NCI-H1694 treated with DMSO at 0.1 percent for 48 hours (cell line): ENCODE measurements at regions not wholly inside any gene's neighbourhood (a gene's known extent, or its start where the extent isn't known, plus 50 kb on each side); places are given as distances from the start of the nearest gene placed in this dataset.

Experiments used
- DNase-seq: peaks from one replicate; lab custom pipeline; 2025; lab: John Stamatoyannopoulos, UW

GRCh38 chr4:24476282-24476681 lies 108.1 kb downstream of the DHX15 start:
- no peak for DNase-seq

- no peak for DNase-seq
These were observed 108.6 kb downstream of the DHX15 start for GRCh38 chr4:24475756-24476155.

- DNase-seq: peak; percentile 36
These were observed 111.0 kb downstream of the DHX15 start for GRCh38 chr4:24473309-24473721.

GRCh38 chr4:24472514-24473308 lies 111.6 kb downstream of the DHX15 start:
- DNase-seq: peak; percentile 43

DNA sequence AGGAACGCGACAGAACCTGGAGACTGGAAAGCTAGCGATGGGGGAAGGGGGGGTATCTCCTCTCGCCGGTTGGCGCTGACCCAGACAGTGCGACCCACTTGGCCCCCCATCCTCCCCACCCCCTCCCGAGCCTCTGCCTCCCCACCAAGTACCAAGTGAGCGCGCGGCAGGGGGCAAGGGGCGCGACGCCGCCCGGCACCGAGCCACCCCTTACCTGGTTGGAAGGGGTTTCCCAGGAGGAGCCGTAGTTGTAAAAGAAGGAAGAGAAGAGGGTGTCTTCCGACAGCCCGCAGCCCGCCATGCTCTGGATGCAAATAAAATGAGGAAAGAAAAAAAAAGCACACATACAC lies 112.2 kb downstream of the DHX15 start:
- DNase-seq: no peak

DNA sequence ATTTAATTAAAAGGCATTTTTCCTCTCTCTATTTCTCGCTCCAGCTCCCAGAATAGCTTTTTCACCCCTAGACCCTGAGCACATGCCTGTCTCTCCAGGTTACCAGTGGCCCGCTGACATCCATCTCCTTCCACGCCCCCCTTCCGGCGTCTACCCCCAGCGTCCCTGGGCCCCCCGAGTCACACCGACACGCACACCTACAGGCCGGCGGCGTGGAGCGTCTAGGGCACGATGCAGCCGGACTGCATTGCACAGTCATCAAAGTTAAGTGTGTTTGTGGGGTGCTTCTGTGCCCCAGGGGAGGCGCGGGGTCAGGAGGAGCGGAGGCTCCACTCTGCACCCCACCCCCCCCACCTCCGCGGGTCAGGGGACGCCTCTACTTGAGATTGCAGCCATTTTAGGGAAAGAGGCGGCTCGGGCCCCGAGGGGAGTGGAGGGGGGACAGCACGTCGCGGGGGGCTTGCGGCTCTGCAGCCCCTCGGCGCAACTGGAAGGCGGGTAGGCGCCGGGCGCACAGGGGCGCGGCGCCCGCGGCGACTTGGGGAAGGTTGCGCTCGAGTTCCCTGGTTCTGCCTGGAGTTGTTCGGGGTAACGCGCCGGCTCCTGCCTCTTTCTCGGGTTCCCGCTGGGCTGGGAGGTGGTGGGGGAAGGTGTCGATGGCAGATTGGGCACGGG lies 112.7 kb downstream of the DHX15 start:
- no peak for DNase-seq

GRCh38 chr4:24470666-24471485 lies 113.5 kb downstream of the DHX15 start:
- peak; percentile 7 for DNase-seq

- peak; percentile 59 for DNase-seq
These were observed 116.3 kb downstream of the DHX15 start for GRCh38 chr4:24468071-24468470.

DNA sequence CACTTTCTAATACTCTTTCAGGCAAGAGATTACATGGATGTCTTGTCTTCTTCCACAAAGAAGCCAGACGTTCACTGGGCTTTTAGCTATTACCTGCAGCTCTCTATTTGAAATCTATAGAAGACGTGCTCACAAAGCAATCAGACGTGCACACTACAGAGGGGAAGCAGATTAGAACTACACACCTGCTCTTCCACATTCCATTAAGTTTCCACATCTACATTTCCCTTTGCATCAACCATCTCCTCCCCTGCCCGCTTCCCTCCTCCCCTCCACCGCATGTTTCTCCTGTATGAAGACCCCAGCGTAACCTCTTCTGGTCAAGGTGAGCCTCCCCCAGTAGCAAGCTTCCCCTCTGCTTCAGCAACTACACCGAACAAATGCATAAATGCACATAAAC lies 119.8 kb downstream of the DHX15 start:
- no peak for DNase-seq

DNA sequence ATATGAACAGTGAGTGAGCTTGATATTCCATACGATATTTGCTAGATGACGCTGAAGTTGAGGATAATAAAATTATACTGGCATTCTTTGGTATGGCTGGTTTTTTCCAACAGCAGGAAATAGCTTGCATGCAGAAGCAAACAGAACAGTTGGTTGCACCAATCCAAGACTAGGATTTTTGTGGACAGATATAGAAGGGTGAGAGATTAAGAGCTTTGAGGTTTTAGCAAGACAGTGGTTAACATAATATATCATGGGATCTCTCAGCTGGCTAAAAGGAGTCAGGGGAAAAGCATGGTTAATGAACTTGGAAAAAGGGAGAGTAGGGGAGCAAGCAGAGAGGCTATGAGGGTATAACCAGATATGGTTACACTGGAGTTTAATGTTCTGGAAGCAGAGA lies 127.9 kb downstream of the DHX15 start:
- DNase-seq: no peak

- no peak for DNase-seq
These were observed 130.4 kb downstream of the DHX15 start for GRCh38 chr4:24453951-24454350.

DNA sequence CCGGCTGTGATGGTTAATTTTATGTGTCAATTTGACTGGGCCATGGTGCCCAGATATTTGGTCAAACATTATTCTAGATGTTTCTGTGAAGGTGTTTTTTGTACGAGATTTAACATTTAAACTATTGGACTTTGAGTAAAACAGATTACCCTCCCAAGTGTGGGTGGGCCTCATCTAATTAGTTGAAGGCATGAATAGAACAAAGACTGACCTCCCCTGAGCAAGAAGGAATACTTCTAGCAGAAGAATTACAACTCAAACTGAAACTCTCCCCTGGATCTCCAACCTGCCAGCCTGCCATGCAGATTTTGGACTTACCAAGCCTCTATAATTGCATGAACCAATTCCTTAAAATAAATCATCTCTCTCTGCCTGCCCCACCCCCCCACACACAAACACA lies 132.5 kb downstream of the DHX15 start:
- no peak for DNase-seq

GRCh38 chr4:24443200-24443599 lies 141.2 kb downstream of the DHX15 start:
- no peak for DNase-seq

GRCh38 chr4:24440765-24441164 lies 143.6 kb downstream of the DHX15 start:
- DNase-seq: no peak

DNA sequence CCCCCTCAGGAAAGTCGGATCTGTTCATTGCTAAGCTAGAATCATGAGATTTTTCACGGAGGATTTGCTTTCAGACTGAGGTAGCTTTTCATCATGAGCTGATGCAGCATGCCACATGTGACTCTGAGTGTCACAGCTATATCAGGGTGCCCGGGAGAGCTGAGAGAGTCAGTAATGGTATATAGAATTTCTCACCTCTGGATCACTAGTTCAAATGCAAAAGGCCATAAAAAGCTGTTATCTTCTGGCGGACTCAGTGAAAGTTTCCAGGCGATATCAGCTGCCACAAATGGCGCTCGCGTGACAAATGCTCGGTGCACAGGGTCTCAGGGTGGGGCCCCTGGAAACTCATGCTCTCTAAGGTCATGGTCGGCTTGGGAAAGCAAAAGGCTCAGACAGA lies 150.1 kb downstream of the DHX15 start:
- DNase-seq: no peak

DNA sequence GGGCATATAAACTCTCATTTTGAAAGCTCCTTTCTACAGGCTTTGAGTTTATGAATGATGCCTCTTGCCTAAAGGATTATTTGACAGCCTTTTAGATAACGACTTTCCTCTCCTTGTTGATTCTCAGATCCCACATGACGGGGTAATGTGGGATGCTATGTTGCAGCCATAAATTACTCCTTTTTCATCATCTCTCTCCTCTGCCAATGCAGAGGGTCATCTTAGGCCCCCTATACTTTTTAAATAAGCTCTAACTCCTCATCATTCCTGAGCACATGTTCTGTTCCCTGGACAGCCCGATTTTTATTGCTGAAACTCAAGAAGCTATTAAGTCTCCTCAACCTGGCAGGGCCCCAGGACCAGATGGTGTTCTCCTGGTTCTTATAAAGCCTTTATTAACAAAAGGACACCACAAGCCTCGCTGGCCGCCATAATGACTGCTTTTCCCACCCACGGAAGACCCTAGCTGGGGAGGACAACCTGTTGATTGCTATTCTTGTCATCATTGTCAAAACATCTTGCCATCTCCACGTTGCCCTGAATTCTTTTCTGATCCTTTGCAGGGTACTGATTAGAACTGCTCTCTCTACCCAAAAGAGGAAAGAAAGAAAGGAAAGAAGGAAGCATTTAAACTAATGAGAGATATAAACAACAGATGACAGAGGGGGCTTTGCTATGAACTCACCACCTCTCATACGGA lies 150.7 kb downstream of the DHX15 start:
- no peak for DNase-seq

DNA sequence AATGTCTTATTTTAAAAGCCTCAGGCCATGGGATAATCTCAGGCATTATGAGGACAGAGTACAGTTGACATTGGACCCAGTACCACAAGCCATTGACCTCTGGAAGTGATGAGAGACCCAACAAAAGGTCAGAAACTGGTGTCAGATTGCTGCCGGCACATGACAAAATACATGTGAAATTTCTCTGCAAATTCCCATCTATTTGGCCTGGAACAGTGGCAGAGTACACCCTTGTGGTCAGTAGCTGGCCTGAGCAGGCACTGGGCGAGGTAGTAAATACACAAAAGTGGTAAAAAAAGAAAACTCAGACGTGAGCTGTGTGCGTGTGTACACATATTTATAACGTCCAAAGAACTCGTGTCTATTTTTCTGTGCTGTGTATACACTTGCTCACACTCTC lies 155.5 kb downstream of the DHX15 start:
- DNase-seq: no peak

- DNase-seq: no peak
These were observed 157.8 kb downstream of the DHX15 start for GRCh38 chr4:24426557-24426956.

DNA sequence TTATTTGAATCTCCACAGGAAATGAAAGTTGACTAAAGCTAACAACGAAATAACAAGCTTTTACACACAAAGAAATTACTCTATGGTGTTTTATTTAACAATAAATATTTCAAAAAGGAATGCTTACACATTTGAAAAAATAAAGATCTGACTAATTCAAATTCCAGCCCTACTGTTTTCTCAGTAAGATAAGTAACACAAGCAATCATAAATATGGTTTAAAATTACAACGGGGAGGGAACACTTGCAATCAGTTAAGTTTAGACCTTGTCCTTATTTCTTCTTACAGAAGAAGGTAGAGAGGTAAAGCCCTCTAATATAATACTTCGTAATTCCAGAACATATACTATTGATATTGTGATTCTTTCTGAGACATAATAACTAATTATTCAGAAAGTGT lies 158.5 kb downstream of the DHX15 start:
- no peak for DNase-seq

- DNase-seq: no peak
These were observed 160.7 kb downstream of the DHX15 start for GRCh38 chr4:24423670-24424069.

- DNase-seq: no peak
These were observed 161.7 kb downstream of the DHX15 start for GRCh38 chr4:24422644-24423043.
